ENCODE measurements at regions not wholly inside any gene's neighbourhood (a gene's known extent, or its start where the extent isn't known, plus 50 kb on each side); places are given as distances from the start of the nearest gene placed in this dataset.

DNA sequence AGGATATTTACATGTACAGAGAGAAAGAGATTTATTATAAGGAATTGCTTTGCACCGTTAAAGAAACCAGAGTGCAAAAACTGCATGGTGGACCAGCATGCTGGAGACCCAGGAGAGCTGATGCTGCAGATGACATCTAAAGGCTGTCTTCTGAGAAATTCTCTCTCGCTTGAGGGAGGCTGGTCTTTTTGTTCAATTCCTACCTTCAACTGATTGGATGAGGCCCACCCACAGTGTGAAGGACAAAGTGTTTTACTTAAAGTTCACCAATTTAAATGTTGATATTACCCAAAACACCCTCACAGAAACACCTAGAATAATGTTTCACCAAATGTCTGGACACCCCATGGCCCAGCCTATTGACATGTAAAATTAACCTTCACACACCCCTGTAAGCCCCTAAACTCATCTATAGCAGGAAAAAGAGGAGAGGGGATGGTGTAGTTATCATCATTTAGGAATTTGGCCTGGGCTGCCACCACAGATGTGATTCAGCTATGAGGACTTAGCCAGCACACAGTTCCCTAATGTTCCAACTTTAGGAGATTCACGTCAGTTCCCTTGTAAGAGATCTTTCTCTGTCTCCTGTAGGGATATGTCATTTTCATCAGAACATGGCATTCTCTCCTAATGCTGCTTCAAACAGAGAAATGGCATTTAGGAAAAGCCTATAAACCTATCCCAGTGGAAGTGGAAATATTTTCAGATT lies 358.2 kb upstream of the TLE4 start:
- no peak overlapping the region for H3K27ac ChIP-seq
- H3K4me3 ChIP-seq = no peak overlapping the region
- intact Hi-C loops (cut with DNase I) = no loop called here
- no peaks in the 10 kb centered on the region for H3K9me3 ChIP-seq
- H3K9ac ChIP-seq (ENCODE audit: low read depth in 2 of 2, low read length in 2 of 2) = no peak overlapping the region
- H3K36me3 ChIP-seq = no peaks in the 10 kb centered on the region
- DNase-seq = no peak
- no peaks in the 10 kb centered on the region for H3K27me3 ChIP-seq
- no peaks in the 10 kb centered on the region for H3K4me1 ChIP-seq
- TF ChIP-seq, protein P1, sequence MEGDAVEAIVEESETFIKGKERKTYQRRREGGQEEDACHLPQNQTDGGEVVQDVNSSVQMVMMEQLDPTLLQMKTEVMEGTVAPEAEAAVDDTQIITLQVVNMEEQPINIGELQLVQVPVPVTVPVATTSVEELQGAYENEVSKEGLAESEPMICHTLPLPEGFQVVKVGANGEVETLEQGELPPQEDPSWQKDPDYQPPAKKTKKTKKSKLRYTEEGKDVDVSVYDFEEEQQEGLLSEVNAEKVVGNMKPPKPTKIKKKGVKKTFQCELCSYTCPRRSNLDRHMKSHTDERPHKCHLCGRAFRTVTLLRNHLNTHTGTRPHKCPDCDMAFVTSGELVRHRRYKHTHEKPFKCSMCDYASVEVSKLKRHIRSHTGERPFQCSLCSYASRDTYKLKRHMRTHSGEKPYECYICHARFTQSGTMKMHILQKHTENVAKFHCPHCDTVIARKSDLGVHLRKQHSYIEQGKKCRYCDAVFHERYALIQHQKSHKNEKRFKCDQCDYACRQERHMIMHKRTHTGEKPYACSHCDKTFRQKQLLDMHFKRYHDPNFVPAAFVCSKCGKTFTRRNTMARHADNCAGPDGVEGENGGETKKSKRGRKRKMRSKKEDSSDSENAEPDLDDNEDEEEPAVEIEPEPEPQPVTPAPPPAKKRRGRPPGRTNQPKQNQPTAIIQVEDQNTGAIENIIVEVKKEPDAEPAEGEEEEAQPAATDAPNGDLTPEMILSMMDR (IDR thresholded peaks at IDR 0.05) = no peak

DNA sequence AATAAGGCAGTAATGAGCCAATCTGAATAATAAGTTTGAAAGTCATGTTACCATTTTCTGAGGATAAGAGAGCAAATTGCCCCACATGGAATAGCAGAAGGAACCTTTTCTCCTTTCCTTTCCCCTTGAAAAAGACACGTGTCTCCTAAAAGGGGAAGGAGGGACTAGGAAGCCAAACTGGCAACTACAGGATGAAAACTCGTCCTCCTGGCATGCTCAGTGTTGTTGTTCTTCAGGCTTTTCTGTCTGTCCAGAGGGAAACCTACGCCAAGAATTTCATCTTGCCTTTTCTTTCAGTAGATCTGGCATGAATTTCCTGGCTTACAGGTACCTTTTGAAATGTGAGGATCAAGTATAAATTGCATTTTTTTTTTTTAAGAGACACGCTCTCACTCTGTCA lies 355.9 kb upstream of the TLE4 start:
- H3K4me1 ChIP-seq = no peaks in the 10 kb centered on the region
- H3K36me3 ChIP-seq = no peaks in the 10 kb centered on the region
- no peaks in the 10 kb centered on the region for H3K9me3 ChIP-seq
- no peak overlapping the region for H3K27ac ChIP-seq
- no peak overlapping the region for H3K4me3 ChIP-seq
- TF ChIP-seq, protein P1 (IDR thresholded peaks at IDR 0.05) = no peak
- no peak for DNase-seq
- intact Hi-C loops (cut with DNase I) = no loop called here
- no peaks in the 10 kb centered on the region for H3K27me3 ChIP-seq
- no peak overlapping the region for H3K9ac ChIP-seq (ENCODE audit: low read depth in 2 of 2, low read length in 2 of 2)

DNA sequence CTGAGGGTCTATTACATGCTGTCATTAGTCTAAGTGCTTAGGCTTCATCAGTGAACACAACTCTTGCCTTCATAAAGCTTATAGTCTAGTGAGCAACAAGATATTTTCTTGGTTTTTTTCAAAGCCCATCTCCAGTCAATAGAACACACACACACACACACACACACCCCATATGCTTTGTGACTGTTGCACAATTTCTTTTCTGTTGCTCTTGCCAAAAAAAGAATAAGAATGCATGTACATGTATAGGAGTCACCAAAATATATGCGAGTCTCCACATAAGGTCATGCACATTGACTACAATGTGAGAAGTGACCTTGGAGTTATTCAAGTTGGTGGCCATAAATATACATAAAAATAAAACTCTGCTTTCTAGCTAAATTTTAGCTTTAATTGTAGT lies 351.5 kb upstream of the TLE4 start:
- no peak overlapping the region for H3K9ac ChIP-seq (ENCODE audit: low read depth in 2 of 2, low read length in 2 of 2)
- H3K27ac ChIP-seq = no peak overlapping the region
- H3K4me1 ChIP-seq = no peaks in the 10 kb centered on the region
- H3K4me3 ChIP-seq = no peak overlapping the region
- DNase-seq = no peak
- no peaks in the 10 kb centered on the region for H3K27me3 ChIP-seq
- TF ChIP-seq, protein P1 (IDR thresholded peaks at IDR 0.05) = no peak
- no peaks in the 10 kb centered on the region for H3K36me3 ChIP-seq
- intact Hi-C loops (cut with DNase I) = no loop called here
- H3K9me3 ChIP-seq = no peaks in the 10 kb centered on the region

DNA sequence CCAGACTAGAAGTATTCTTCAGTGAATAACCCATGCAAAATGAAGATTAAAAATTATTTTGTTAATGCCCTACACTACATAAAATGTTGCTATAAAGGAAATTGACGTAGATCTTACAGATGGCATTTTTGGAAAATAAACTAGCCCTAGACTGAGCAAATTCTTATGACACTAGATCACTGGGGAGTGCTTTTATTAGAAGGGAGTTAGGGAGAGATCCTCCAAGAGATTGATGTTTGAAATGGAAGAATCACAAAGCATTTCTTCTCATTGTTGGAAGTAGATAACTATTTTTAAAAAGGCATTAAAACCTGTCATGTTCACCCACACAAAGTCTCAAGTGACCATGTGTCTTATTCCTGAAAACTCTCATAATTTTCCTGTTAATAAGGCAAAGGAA lies 351.1 kb upstream of the TLE4 start:
- Histone ChIP-seq H3K4me1 (no peaks in the 10 kb centered on the region), H3K27ac (no peak overlapping the region), H3K9me3 (no peaks in the 10 kb centered on the region), H3K36me3 (no peaks in the 10 kb centered on the region), H3K9ac (ENCODE audit: low read depth in 2 of 2, low read length in 2 of 2) (no peak overlapping the region), H3K27me3 (no peaks in the 10 kb centered on the region), H3K4me3 (no peak overlapping the region)
- no peak for DNase-seq
- intact Hi-C loops (cut with DNase I) = no loop called here
- TF ChIP-seq, protein P1 (IDR thresholded peaks at IDR 0.05) = no peak

DNA sequence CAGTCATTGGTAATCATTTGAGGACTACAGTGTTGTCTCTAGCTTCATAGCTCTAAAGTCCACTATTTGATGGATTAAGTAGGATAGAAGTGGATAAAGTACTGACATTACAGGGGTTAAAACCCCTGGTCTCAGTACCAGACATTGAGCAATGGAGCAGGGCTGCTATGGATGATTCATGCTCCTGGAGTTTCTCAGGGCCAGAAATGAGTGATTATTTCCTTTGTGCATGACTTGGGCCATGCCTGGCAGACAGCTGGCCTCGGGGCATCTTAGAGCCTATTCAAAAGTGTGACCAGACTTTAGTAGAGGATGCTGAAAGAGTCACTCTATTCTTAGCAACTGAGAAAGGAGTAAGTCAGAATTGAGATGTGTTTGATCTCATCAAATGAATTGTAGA lies 350.7 kb upstream of the TLE4 start:
- no peak overlapping the region for H3K9ac ChIP-seq (ENCODE audit: low read depth in 2 of 2, low read length in 2 of 2)
- H3K36me3 ChIP-seq = no peaks in the 10 kb centered on the region
- no peaks in the 10 kb centered on the region for H3K9me3 ChIP-seq
- no peaks in the 10 kb centered on the region for H3K4me1 ChIP-seq
- no peak overlapping the region for H3K4me3 ChIP-seq
- H3K27me3 ChIP-seq = no peaks in the 10 kb centered on the region
- intact Hi-C loops (cut with DNase I) = no loop called here
- no peak for DNase-seq
- no peak overlapping the region for H3K27ac ChIP-seq
- TF ChIP-seq, protein P1 (IDR thresholded peaks at IDR 0.05) = no peak

Measured in colonic mucosa (tissue), 4 donors.